Mononuclear cell (primary cell): ENCODE measurements at regions not wholly inside any gene's neighbourhood (a gene's known extent, or its start where the extent isn't known, plus 50 kb on each side); places are given as distances from the start of the nearest gene placed in this dataset.

Experiments used
- H3K27me3 ChIP-seq: 2 replicates; pipeline ENCODE4 v1.6.0; 2011; ENCODE audit warnings: low read length, control low read depth; ENCODE audit not compliant: insufficient read depth
- H3K4me1 ChIP-seq: 2 replicates; pipeline ENCODE4 v1.5.1; 2011; ENCODE audit warnings: mild to moderate bottlenecking, low read length, control low read depth; ENCODE audit not compliant: insufficient read depth
- H3K4me3 ChIP-seq: 2 replicates; pipeline ENCODE4 v1.5.1; 2011; ENCODE audit warnings: mild to moderate bottlenecking, low read length, moderate library complexity
- H3K9me3 ChIP-seq: 2 replicates; pipeline ENCODE4 v1.5.1; 2011; ENCODE audit warnings: low read depth, mild to moderate bottlenecking, control low read depth, low read length

DNA sequence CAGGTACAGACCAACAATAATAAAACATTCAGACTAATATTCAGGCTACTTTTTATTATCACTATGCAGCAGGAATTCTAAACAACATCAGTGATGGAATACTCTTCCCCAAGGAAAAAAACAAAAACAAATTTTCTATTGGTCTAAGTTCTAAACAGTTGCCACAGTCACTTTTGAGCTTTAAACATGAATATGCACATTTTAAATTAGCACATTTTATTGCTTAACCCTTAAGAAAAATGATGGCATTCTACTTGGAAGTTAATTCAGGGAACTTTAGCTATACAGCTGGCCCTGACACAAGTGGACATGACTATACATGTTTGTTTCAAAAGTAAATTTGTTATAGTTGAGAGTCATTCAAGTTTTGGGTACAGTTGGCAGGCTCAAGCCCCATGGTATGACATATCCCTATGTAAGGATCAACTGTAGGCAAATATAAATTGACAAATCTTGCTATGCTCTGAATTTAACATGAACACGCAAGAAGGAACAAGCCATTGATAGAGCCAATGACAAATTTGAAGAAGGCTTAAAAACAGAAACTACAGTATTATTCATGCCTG is 224.3 kb upstream of the AMIGO2 start:
- H3K9me3 ChIP-seq: no peaks in the 10 kb centered on the region
- no peaks in the 10 kb centered on the region for H3K27me3 ChIP-seq
- H3K4me3 ChIP-seq: no peak overlapping the region
- peaks cover 14% of the 10 kb centered on the region for H3K4me1 ChIP-seq

GRCh38 chr12:47303207-47303606 is 223.4 kb upstream of the AMIGO2 start:
- no peaks in the 10 kb centered on the region for H3K27me3 ChIP-seq
- H3K9me3 ChIP-seq: no peaks in the 10 kb centered on the region
- H3K4me3 ChIP-seq: no peak overlapping the region
- peaks cover 14% of the 10 kb centered on the region for H3K4me1 ChIP-seq

- H3K4me1 ChIP-seq: peaks cover 6% of the 10 kb centered on the region
- H3K27me3 ChIP-seq: no peaks in the 10 kb centered on the region
- H3K4me3 ChIP-seq: no peak overlapping the region
- H3K9me3 ChIP-seq: no peaks in the 10 kb centered on the region
Observed at GRCh38 chr12:47302111-47302671, 222.4 kb upstream of the AMIGO2 start.

GRCh38 chr12:47299586-47299985 is 219.8 kb upstream of the AMIGO2 start:
- no peaks in the 10 kb centered on the region for H3K9me3 ChIP-seq
- no peaks in the 10 kb centered on the region for H3K27me3 ChIP-seq
- no peaks in the 10 kb centered on the region for H3K4me1 ChIP-seq
- no peak overlapping the region for H3K4me3 ChIP-seq

DNA sequence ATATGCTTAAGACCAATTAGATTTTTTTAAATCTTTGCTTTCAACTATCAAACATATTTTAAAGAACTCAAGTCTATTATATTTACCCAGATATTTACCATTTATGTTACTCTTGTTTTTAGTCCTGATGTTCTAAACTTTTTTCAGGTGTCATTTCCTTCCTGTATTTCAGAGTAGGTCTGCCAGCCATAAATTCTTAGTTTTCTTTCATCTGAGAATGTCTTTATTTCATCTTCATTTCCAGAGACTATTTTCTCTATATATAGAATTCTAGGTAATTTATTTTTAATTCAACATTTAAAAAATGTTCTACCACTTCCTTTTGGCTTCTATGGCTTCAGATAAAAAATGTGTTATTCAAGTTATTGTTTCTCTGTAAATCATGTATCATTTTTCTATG is 218.2 kb upstream of the AMIGO2 start:
- no peaks in the 10 kb centered on the region for H3K4me1 ChIP-seq
- no peaks in the 10 kb centered on the region for H3K27me3 ChIP-seq
- H3K4me3 ChIP-seq: no peak overlapping the region
- H3K9me3 ChIP-seq: no peaks in the 10 kb centered on the region

- Histone ChIP-seq H3K4me3 (no peak overlapping the region), H3K9me3 (no peaks in the 10 kb centered on the region), H3K27me3 (no peaks in the 10 kb centered on the region), H3K4me1 (no peaks in the 10 kb centered on the region)
Observed at GRCh38 chr12:47296828-47297227, 217.1 kb upstream of the AMIGO2 start.

- Histone ChIP-seq H3K4me3 (no peak overlapping the region), H3K9me3 (no peaks in the 10 kb centered on the region), H3K4me1 (no peaks in the 10 kb centered on the region), H3K27me3 (no peaks in the 10 kb centered on the region)
Observed at GRCh38 chr12:47293406-47293805, 213.6 kb upstream of the AMIGO2 start.

- H3K27me3 ChIP-seq: no peaks in the 10 kb centered on the region
- H3K4me1 ChIP-seq: no peaks in the 10 kb centered on the region
- no peak overlapping the region for H3K4me3 ChIP-seq
- no peaks in the 10 kb centered on the region for H3K9me3 ChIP-seq
Observed at GRCh38 chr12:47286676-47287075, 206.9 kb upstream of the AMIGO2 start.
